IMR-90 (cell line): ENCODE measurements at regions not wholly inside any gene's neighbourhood (a gene's known extent, or its start where the extent isn't known, plus 50 kb on each side); places are given as distances from the start of the nearest gene placed in this dataset.

Experiments
- ATAC-seq: fragments of 200-7000 bp; cut with Tn5 transposase; 2 replicates; pipeline ENCODE4 v1.9.1; 2020; ENCODE audit warnings: low read depth, mild to moderate bottlenecking, moderate library complexity
- BruUV-seq: library from RNA; stranded (reverse); fragments of 400-500 nt; replicated peaks from 2 replicates; lab custom pipeline; 2021; lab: Mats Ljungman, UMichigan
- CTCF ChIA-PET: fragments of 300-600 bp; formaldehyde crosslinking; extraction: SDS; loops from one replicate; lab custom pipeline; 2021; ENCODE audit warnings: antibody characterized with exemption; lab: Yijun Ruan, JAX
- POLR2A ChIA-PET: fragments of 300-600 bp; sonication (Branson Sonifier 250); formaldehyde crosslinking; loops from one replicate; lab custom pipeline; 2022; ENCODE audit warnings: antibody characterized with exemption; ENCODE audit not compliant: unreplicated experiment; lab: Charles Lee
- DNase-seq: peaks from one replicate; pipeline ENCODE4 v3.0.0; 2013
- H2AFZ ChIP-seq: replicated peaks from 2 replicates; pipeline ENCODE3; 2013; ENCODE audit warnings: low read length, mild to moderate bottlenecking; ENCODE audit not compliant: poor library complexity
- H2AK5ac ChIP-seq: 2 replicates; pipeline ENCODE4 v1.6.1; 2013; ENCODE audit warnings: low read depth, low read length, inconsistent platforms
- H2AK9ac ChIP-seq: replicated peaks from 2 replicates; pipeline ENCODE3; 2013; ENCODE audit warnings: mild to moderate bottlenecking, low read depth, low read length, moderate library complexity; ENCODE audit not compliant: poor library complexity
- H2BK120ac ChIP-seq: 2 replicates; pipeline ENCODE4 v1.6.1; 2013; ENCODE audit warnings: low read depth, low read length, inconsistent platforms
- H2BK15ac ChIP-seq: 3 replicates; pipeline ENCODE4 v1.6.1; 2013; ENCODE audit warnings: low read depth, low read length, inconsistent platforms
- H2BK20ac ChIP-seq: 2 replicates; pipeline ENCODE4 v1.6.1; 2013; ENCODE audit warnings: low read depth, mild to moderate bottlenecking, inconsistent platforms, low read length, moderate library complexity
- H2BK5ac ChIP-seq: 2 replicates; pipeline ENCODE4 v1.6.1; 2013; ENCODE audit warnings: mild to moderate bottlenecking, low read depth, low read length, inconsistent platforms; ENCODE audit not compliant: poor library complexity, severe bottlenecking
- H3K14ac ChIP-seq: replicated peaks from 2 replicates; pipeline ENCODE4 v1.6.1; 2013; ENCODE audit warnings: low read depth, low read length, inconsistent platforms
- H3K18ac ChIP-seq: 2 replicates; pipeline ENCODE4 v1.6.1; 2013; ENCODE audit warnings: low read depth, low read length, control low read depth
- H3K23ac ChIP-seq: 2 replicates; pipeline ENCODE4 v1.6.1; 2013; ENCODE audit warnings: low read depth, low read length, inconsistent platforms
- H3K27ac ChIP-seq: 2 replicates; pipeline ENCODE4 v1.5.1; 2013; ENCODE audit warnings: mild to moderate bottlenecking, control low read depth, low read length; ENCODE audit not compliant: insufficient read depth
- H3K27me3 ChIP-seq: 2 replicates; pipeline ENCODE4 v1.6.1; 2013; ENCODE audit warnings: low read length; ENCODE audit not compliant: control insufficient read depth, insufficient read depth
- H3K36me3 ChIP-seq: 2 replicates; pipeline ENCODE4 v1.6.1; 2013; ENCODE audit warnings: low read length, mixed read lengths; ENCODE audit not compliant: control insufficient read depth, insufficient read depth
- H3K4ac ChIP-seq: 2 replicates; pipeline ENCODE4 v1.6.1; 2013; ENCODE audit warnings: low read depth, low read length, inconsistent platforms
- H3K4me1 ChIP-seq: 2 replicates; pipeline ENCODE4 v1.6.1; 2013; ENCODE audit warnings: low read length, mixed read lengths; ENCODE audit not compliant: control insufficient read depth, insufficient read depth
- H3K4me2 ChIP-seq: 2 replicates; pipeline ENCODE4 v1.6.1; 2013; ENCODE audit warnings: low read depth, mild to moderate bottlenecking, control low read depth, low read length, moderate library complexity
- H3K4me3 ChIP-seq: 2 replicates; pipeline ENCODE4 v1.5.1; 2013; ENCODE audit warnings: low read depth, mild to moderate bottlenecking, control low read depth, low read length, moderate library complexity; ENCODE audit not compliant: insufficient read depth
- H3K56ac ChIP-seq: 2 replicates; pipeline ENCODE4 v1.6.1; 2013; ENCODE audit warnings: low read length, inconsistent platforms; ENCODE audit not compliant: insufficient read depth; ENCODE audit errors: extremely low read depth
- H3K79me1 ChIP-seq, 2 experiments: 2 replicates each; pipeline ENCODE4 v1.6.1; 2013; ENCODE audit warnings: low read length in 2 of 2, inconsistent platforms in 1 of 2, low read depth in 1 of 2
- H3K9ac ChIP-seq: 2 replicates; pipeline ENCODE4 v1.6.1; 2013; ENCODE audit warnings: low read depth, low read length, control low read depth
- H3K9me1 ChIP-seq: 2 replicates; pipeline ENCODE4 v1.6.1; 2013; ENCODE audit warnings: low read length, inconsistent platforms; ENCODE audit not compliant: insufficient read depth
- H3K9me3 ChIP-seq: 2 replicates; pipeline ENCODE4 v1.6.1; 2013; ENCODE audit warnings: low read length; ENCODE audit not compliant: control insufficient read depth, insufficient read depth
- H4K20me1 ChIP-seq: 2 replicates; pipeline ENCODE4 v1.6.1; 2013; ENCODE audit warnings: low read length, inconsistent platforms; ENCODE audit not compliant: insufficient read depth
- H4K5ac ChIP-seq: 2 replicates; pipeline ENCODE4 v1.6.1; 2013; ENCODE audit warnings: mild to moderate bottlenecking, low read depth, low read length, control low read depth
- H4K8ac ChIP-seq, 2 experiments: 2 replicates each; pipeline ENCODE4 v1.6.1; 2013; ENCODE audit warnings: low read depth in 2 of 2, low read length in 2 of 2, control low read depth in 1 of 2, inconsistent platforms in 1 of 2
- H4K91ac ChIP-seq: 2 replicates; pipeline ENCODE4 v1.6.1; 2013; ENCODE audit warnings: low read depth, low read length, inconsistent platforms; ENCODE audit not compliant: insufficient read depth
- BHLHE40 ChIP-seq: fragments of 150-350 bp; IDR thresholded peaks from 2 replicates; pipeline ENCODE4 v1.6.1; 2016; ENCODE audit warnings: mild to moderate bottlenecking, low read depth, low read length
- CHD1 ChIP-seq: IDR thresholded peaks from 2 replicates; pipeline ENCODE4 v1.6.1; 2012; ENCODE audit warnings: low read depth, low read length, improper control_type of control experiment
- FOS ChIP-seq: fragments of 150-350 bp; IDR thresholded peaks from 2 replicates; pipeline ENCODE4 v1.6.1; 2016; ENCODE audit warnings: low read depth, low read length
- MAFK ChIP-seq: IDR thresholded peaks from 2 replicates; pipeline ENCODE4 v1.6.1; 2012; ENCODE audit warnings: low read depth, low read length, improper control_type of control experiment
- RAD21 ChIP-seq: IDR thresholded peaks from 2 replicates; pipeline ENCODE4 v1.6.1; 2012; ENCODE audit warnings: low read length, improper control_type of control experiment
- WGBS, 2 experiments: methylation state at CpG; one replicate each; pipeline versions ENCODE4 v1.1.5 to v1.1.7; 2013; ENCODE audit warnings: missing lambda C conversion rate in 2 of 2; ENCODE audit not compliant: insufficient read length in 1 of 2; ENCODE audit errors: extremely low coverage in 2 of 2; 5-methylcytosine and 5-hydroxymethylcytosine counted together
- dilution Hi-C: fragments of 300-500 bp; cut with HindIII; formaldehyde crosslinking; loops from one replicate; pipeline ENCODE4 v1.14.3; 2018; ENCODE audit warnings: low sequenced_read_pairs; ENCODE audit not compliant: unreplicated experiment
- in situ Hi-C: fragments of 300-500 bp; cut with MboI; formaldehyde crosslinking; loops from 3 replicates; pipeline ENCODE4 v1.14.3; 2019; ENCODE audit warnings: low sequenced_read_pairs, inconsistent platforms, mixed read lengths
- intact Hi-C: fragments of 100-400 bp; cut with micrococcal nuclease; formaldehyde crosslinking; loops from 2 replicates; pipeline ENCODE4 v1.10.0; 2022
- TF ChIP-seq, protein P1 (sequence below): conservative IDR thresholded peaks from 2 replicates; pipeline ENCODE4 v1.5.1; 2012; ENCODE audit warnings: mild to moderate bottlenecking, low read depth, low read length, improper control_type of control experiment
- TF ChIP-seq, protein P2 (sequence below): fragments of 150-350 bp; IDR thresholded peaks from 2 replicates; pipeline ENCODE4 v1.6.1; 2017; ENCODE audit warnings: mild to moderate bottlenecking, antibody characterized with exemption, low read length, low read depth

DNA sequence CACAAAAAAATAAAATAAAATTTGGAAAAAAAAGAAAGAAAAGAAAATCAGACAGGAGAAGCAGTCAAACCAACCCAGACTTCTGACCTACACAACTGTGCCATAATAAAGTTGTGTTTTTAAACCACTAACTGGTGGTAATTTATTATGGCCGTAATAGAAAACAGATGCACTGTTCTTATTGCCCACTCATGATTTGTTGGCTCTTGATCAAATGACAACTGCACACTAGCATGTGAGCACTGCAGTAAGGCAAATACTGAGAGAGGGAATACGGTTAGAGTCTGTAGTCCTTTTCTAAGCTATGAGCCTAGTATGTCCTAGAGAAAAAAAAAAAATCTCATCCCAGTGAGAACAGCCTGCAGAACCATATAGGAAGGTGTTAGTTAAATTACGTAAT lies 61.2 kb upstream of the TNR start:
- Histone ChIP-seq H2BK15ac (no peak overlapping the region), H4K91ac (no peak overlapping the region), H2BK20ac (no peak overlapping the region), H3K4ac (no peak overlapping the region), H3K79me1 (no peaks in the 10 kb centered on the region), H3K4me2 (no peak overlapping the region), H3K27ac (no peak overlapping the region), H4K8ac (no peak overlapping the region), H4K5ac (no peak overlapping the region), H3K9me3 (no peaks in the 10 kb centered on the region), H3K36me3 (no peaks in the 10 kb centered on the region), H3K9ac (no peak overlapping the region), H3K27me3 (no peaks in the 10 kb centered on the region), H3K9me1 (no peaks in the 10 kb centered on the region), H3K4me3 (no peak overlapping the region), H3K23ac (no peak overlapping the region), H3K56ac (no peak overlapping the region), H3K14ac (no peak overlapping the region), H2BK120ac (no peak overlapping the region), H2AFZ (no peak overlapping the region), H2AK5ac (no peak overlapping the region), H3K18ac (no peak overlapping the region), H2AK9ac (no peak overlapping the region), H4K20me1 (no peaks in the 10 kb centered on the region), H2BK5ac (no peak overlapping the region), H3K4me1 (no peaks in the 10 kb centered on the region)
- ChIA-PET POLR2A (no interaction called here), CTCF (no interaction called here)
- no TSS peak for BruUV-seq
- intact Hi-C loops (no loop called here), in situ Hi-C loops (no loop called here), dilution Hi-C loops (no loop called here)
- ATAC-seq (no peak), DNase-seq (no peak)
- no peak for TF ChIP-seq BHLHE40
- TF ChIP-seq, protein P1, sequence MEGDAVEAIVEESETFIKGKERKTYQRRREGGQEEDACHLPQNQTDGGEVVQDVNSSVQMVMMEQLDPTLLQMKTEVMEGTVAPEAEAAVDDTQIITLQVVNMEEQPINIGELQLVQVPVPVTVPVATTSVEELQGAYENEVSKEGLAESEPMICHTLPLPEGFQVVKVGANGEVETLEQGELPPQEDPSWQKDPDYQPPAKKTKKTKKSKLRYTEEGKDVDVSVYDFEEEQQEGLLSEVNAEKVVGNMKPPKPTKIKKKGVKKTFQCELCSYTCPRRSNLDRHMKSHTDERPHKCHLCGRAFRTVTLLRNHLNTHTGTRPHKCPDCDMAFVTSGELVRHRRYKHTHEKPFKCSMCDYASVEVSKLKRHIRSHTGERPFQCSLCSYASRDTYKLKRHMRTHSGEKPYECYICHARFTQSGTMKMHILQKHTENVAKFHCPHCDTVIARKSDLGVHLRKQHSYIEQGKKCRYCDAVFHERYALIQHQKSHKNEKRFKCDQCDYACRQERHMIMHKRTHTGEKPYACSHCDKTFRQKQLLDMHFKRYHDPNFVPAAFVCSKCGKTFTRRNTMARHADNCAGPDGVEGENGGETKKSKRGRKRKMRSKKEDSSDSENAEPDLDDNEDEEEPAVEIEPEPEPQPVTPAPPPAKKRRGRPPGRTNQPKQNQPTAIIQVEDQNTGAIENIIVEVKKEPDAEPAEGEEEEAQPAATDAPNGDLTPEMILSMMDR, result no peak
- no peak for TF ChIP-seq RAD21
- TF ChIP-seq, protein P2, sequence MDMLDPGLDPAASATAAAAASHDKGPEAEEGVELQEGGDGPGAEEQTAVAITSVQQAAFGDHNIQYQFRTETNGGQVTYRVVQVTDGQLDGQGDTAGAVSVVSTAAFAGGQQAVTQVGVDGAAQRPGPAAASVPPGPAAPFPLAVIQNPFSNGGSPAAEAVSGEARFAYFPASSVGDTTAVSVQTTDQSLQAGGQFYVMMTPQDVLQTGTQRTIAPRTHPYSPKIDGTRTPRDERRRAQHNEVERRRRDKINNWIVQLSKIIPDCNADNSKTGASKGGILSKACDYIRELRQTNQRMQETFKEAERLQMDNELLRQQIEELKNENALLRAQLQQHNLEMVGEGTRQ, result no peak
- TF ChIP-seq MAFK, result no peak
- TF ChIP-seq CHD1, result no peak
- TF ChIP-seq FOS, result no peak
- 100% methylated on average over 1 of the region's 3 CpGs; no CpG with 5 or more reads in 1 of the 2 experiments for WGBS, 2 experiments
